ENCODE measurements at regions not wholly inside any gene's neighbourhood (a gene's known extent, or its start where the extent isn't known, plus 50 kb on each side); places are given as distances from the start of the nearest gene placed in this dataset.

DNA sequence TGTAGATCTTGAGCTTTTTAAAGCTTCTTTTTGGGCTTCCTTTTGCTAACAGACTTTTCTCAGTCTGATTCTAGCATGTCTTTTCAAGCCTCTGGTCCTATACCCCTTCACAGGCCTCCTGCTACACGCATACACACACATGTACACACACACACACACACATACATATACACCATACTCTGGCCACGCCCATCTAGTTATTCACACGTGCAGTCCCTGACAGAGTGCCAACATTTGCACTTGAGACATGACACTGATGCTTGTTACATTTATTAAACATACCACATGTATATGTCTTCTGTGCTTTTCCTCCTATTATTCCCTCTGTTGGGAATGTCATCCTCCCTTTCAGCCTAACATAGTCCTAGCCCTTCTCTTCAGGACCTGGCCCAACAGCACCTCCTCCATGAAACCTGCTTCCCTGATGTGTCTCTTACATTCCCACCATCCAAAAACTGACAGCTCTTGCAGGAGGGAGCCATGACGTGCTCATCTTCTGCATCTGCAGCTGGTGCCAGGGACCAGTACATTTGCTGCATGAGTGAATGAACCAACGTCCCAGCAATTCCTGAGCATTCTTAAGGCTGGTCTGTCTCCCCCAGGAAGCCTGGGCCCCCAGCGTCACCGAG is 222.1 kb downstream of the ARHGAP12 start:
- peak overlapping the region; percentile 83 for H3K27ac ChIP-seq
- H3K4me1 ChIP-seq, result peaks cover 35% of the 10 kb centered on the region
- 46% methylated on average over 7 of the region's 7 CpGs for WGBS

DNA sequence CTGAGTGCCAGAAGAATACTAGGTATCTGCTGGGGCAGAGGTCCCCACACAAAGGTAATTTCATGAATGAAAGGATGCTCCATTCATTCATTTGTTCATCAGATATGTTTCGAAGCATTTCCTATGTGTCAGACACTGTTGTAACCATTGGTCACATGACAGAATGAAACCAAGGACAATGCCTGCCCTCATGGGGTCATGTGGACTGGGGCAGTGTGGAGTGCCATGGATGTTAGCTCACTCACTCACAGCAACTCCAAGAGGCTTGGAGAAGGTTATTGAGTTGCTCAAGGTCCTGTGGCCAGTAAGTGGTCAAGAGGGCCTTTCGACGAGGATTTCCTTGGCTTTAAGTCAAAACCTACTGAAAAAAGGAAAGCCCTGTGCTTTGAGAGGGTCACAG is 223.5 kb downstream of the ARHGAP12 start:
- DNase-seq (ENCODE audit: low spot score in 2 of 2), result no peak
- H3K4me3 ChIP-seq, result no peak overlapping the region
- TF ChIP-seq, protein P1, sequence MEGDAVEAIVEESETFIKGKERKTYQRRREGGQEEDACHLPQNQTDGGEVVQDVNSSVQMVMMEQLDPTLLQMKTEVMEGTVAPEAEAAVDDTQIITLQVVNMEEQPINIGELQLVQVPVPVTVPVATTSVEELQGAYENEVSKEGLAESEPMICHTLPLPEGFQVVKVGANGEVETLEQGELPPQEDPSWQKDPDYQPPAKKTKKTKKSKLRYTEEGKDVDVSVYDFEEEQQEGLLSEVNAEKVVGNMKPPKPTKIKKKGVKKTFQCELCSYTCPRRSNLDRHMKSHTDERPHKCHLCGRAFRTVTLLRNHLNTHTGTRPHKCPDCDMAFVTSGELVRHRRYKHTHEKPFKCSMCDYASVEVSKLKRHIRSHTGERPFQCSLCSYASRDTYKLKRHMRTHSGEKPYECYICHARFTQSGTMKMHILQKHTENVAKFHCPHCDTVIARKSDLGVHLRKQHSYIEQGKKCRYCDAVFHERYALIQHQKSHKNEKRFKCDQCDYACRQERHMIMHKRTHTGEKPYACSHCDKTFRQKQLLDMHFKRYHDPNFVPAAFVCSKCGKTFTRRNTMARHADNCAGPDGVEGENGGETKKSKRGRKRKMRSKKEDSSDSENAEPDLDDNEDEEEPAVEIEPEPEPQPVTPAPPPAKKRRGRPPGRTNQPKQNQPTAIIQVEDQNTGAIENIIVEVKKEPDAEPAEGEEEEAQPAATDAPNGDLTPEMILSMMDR (IDR thresholded peaks at IDR 0.05), result no peak
- TF ChIP-seq POLR2A (IDR thresholded peaks at IDR 0.05) (no peak), EP300 (IDR thresholded peaks at IDR 0.05) (no peak), POLR2AphosphoS5 (IDR thresholded peaks at IDR 0.05) (no peak)
- H3K27ac ChIP-seq, result no peak overlapping the region
- H3K27me3 ChIP-seq, result no peaks in the 10 kb centered on the region
- WGBS, result 85% methylated on average over 3 of the region's 3 CpGs
- no peaks in the 10 kb centered on the region for H3K9me3 ChIP-seq
- H3K36me3 ChIP-seq, result no peaks in the 10 kb centered on the region
- H3K4me1 ChIP-seq, result peaks cover 49% of the 10 kb centered on the region

More for the DNA sequence above, 222.1 kb downstream of the ARHGAP12 start:
- no peaks in the 10 kb centered on the region for H3K27me3 ChIP-seq
- H3K9me3 ChIP-seq, result no peaks in the 10 kb centered on the region
- H3K4me3 ChIP-seq, result no peak overlapping the region
- DNase-seq (ENCODE audit: low spot score in 2 of 2), result no peak
- no peaks in the 10 kb centered on the region for H3K36me3 ChIP-seq
- no peak for TF ChIP-seq POLR2A (IDR thresholded peaks at IDR 0.05)
- TF ChIP-seq POLR2AphosphoS5 (IDR thresholded peaks at IDR 0.05), result no peak
- TF ChIP-seq, protein P1 (IDR thresholded peaks at IDR 0.05), result no peak
- TF ChIP-seq EP300 (IDR thresholded peaks at IDR 0.05), result no peak

DNA sequence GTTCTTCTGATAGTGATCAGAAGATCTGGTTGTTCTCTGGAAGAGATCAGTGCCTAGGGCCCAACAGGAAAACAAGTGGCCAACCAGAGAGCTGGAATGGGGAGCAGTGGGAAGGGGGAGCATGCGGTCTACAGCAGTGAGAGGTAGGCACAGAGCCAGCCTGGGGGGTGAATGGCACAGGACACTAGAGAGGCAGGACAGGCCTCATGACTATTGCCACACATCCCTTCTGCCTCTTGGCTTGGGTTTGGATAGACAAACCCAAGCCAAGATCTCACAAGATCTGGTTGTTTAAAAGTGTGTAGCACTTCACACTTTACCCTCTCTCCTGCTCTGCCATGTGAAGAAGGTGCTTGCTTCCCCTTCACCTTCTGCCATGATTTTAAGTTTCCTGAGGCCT is 224.4 kb downstream of the ARHGAP12 start:
- peak; percentile 86 for DNase-seq (ENCODE audit: low spot score in 2 of 2)
- Histone ChIP-seq H3K27ac (no peak overlapping the region), H3K27me3 (no peaks in the 10 kb centered on the region), H3K9me3 (no peaks in the 10 kb centered on the region), H3K4me1 (peaks cover 58% of the 10 kb centered on the region), H3K36me3 (no peaks in the 10 kb centered on the region), H3K4me3 (no peak overlapping the region)
- WGBS, result 75% methylated on average over 1 of the region's 1 CpG
- TF ChIP-seq EP300 (IDR thresholded peaks at IDR 0.05) (no peak), POLR2A (IDR thresholded peaks at IDR 0.05) (no peak), POLR2AphosphoS5 (IDR thresholded peaks at IDR 0.05) (no peak)
- TF ChIP-seq, protein P1 (IDR thresholded peaks at IDR 0.05), result no peak

DNA sequence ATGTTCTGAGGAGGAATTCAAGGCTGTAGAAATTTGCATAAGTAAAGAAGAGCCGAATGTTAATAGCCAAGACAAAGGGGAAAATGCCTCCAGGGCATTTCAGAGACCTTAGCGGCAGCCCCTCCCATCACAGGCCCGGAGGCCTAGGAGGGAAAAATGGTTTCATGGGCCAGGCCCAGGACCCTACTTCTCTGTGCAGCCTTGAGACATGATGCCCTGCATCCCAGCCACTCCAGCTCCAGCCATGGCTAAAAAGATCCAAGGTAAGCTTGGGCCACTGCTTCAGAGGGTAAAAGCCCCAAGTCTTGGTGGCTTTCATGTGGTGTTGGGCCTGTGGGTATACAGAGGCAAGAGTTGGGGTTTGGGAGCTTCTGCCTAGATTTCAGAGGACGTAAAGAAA is 225.7 kb downstream of the ARHGAP12 start:
- TF ChIP-seq, protein P1 (IDR thresholded peaks at IDR 0.05), result no peak
- TF ChIP-seq POLR2AphosphoS5 (IDR thresholded peaks at IDR 0.05) (no peak), EP300 (IDR thresholded peaks at IDR 0.05) (no peak), POLR2A (IDR thresholded peaks at IDR 0.05) (no peak)
- no peaks in the 10 kb centered on the region for H3K9me3 ChIP-seq
- H3K27me3 ChIP-seq, result no peaks in the 10 kb centered on the region
- 61% methylated on average over 4 of the region's 4 CpGs for WGBS
- H3K27ac ChIP-seq, result no peak overlapping the region
- peaks cover 63% of the 10 kb centered on the region for H3K4me1 ChIP-seq
- H3K36me3 ChIP-seq, result no peaks in the 10 kb centered on the region
- no peak overlapping the region for H3K4me3 ChIP-seq
- no peak for DNase-seq (ENCODE audit: low spot score in 2 of 2)

DNA sequence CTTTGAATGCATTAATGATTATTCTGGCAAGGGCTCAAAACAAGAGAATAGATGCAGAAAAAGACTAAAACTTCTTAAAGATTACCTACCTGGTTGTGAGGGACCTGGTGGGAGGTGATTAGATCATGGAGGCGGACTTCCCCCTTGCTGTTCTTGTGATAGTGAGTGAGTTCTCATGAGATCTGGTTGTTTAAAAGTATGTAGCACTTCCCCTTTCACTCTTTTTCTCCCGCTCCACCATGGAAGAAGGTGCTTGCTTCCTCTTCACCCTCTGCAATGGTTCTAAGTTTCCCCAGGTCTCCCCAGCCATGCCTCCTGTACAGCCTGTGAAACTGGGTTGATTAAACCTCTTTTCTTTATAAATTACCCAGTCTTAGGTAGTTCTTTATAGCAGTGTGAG is 226.6 kb downstream of the ARHGAP12 start:
- Histone ChIP-seq H3K27me3 (no peaks in the 10 kb centered on the region), H3K4me1 (peaks cover 60% of the 10 kb centered on the region)
- TF ChIP-seq EP300 (IDR thresholded peaks at IDR 0.05) (no peak), POLR2AphosphoS5 (IDR thresholded peaks at IDR 0.05) (no peak), POLR2A (IDR thresholded peaks at IDR 0.05) (no peak)
- TF ChIP-seq, protein P1 (IDR thresholded peaks at IDR 0.05), result no peak

More for the DNA sequence above, 226.6 kb downstream of the ARHGAP12 start:
- peak overlapping the region; percentile 46 for H3K27ac ChIP-seq
- no peak for DNase-seq (ENCODE audit: low spot score in 2 of 2)
- H3K9me3 ChIP-seq, result no peaks in the 10 kb centered on the region
- no peaks in the 10 kb centered on the region for H3K36me3 ChIP-seq
- WGBS, result 79% methylated on average over 2 of the region's 2 CpGs
- no peak overlapping the region for H3K4me3 ChIP-seq
